ENCODE measurements at regions not wholly inside any gene's neighbourhood (a gene's known extent, or its start where the extent isn't known, plus 50 kb on each side); places are given as distances from the start of the nearest gene placed in this dataset.

DNA sequence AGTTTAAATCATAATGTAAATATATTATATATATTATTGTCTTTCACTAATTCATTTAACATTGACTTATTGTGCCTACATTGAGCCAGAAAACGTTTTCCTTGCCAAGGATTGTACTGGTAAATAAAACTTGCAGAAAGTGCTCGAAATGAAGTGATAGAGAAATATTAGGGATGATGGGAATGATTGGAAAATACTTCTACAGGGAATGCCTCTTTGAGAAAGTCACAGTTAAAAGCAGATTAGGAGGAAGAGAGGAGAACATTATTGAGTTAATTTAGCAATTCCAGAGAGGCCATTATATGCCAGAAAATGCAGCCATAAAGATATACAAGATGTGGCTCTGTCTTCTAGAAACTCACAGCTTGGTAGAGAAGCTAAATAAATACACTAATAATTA lies 560.0 kb upstream of the KCNMB2 start:
- TF ChIP-seq POLR2A (IDR thresholded peaks at IDR 0.05) (no peak), POLR2AphosphoS5 (IDR thresholded peaks at IDR 0.05) (no peak), EP300 (IDR thresholded peaks at IDR 0.05) (no peak)
- TF ChIP-seq, protein P1, sequence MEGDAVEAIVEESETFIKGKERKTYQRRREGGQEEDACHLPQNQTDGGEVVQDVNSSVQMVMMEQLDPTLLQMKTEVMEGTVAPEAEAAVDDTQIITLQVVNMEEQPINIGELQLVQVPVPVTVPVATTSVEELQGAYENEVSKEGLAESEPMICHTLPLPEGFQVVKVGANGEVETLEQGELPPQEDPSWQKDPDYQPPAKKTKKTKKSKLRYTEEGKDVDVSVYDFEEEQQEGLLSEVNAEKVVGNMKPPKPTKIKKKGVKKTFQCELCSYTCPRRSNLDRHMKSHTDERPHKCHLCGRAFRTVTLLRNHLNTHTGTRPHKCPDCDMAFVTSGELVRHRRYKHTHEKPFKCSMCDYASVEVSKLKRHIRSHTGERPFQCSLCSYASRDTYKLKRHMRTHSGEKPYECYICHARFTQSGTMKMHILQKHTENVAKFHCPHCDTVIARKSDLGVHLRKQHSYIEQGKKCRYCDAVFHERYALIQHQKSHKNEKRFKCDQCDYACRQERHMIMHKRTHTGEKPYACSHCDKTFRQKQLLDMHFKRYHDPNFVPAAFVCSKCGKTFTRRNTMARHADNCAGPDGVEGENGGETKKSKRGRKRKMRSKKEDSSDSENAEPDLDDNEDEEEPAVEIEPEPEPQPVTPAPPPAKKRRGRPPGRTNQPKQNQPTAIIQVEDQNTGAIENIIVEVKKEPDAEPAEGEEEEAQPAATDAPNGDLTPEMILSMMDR (IDR thresholded peaks at IDR 0.05), result no peak
- 64% methylated on average over 2 of the region's 2 CpGs for WGBS
- H3K4me1 ChIP-seq, result no peaks in the 10 kb centered on the region

DNA sequence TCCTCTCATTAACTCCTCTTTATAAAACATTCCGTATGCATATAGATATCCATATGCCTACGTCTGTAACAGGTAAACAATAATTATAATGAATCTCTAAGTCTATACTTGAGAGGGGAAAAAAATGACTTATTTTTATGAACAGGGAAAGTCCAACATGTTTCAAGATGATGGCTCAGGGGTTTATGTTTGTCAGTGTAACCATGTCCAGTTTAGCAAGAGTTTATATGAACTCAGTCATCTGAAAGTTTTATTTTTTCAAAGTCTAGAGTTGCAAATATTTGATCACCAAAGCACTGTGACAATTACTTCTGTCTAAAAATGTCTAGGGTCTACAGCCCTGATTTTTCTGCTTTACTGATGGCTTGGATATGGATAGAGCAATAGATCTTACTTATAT lies 559.4 kb upstream of the KCNMB2 start:
- no peak for DNase-seq (ENCODE audit: low spot score in 2 of 2)
- TF ChIP-seq, protein P1 (IDR thresholded peaks at IDR 0.05), result no peak
- no peak for TF ChIP-seq POLR2A (IDR thresholded peaks at IDR 0.05)
- no peak for TF ChIP-seq EP300 (IDR thresholded peaks at IDR 0.05)
- TF ChIP-seq POLR2AphosphoS5 (IDR thresholded peaks at IDR 0.05), result no peak
- no peak overlapping the region for H3K4me3 ChIP-seq
- no peaks in the 10 kb centered on the region for H3K4me1 ChIP-seq
- no peaks in the 10 kb centered on the region for H3K9me3 ChIP-seq
- H3K36me3 ChIP-seq, result no peaks in the 10 kb centered on the region
- 97% methylated on average over 2 of the region's 2 CpGs for WGBS
- H3K27ac ChIP-seq, result no peak overlapping the region
- no peaks in the 10 kb centered on the region for H3K27me3 ChIP-seq

More for the DNA sequence above, 560.0 kb upstream of the KCNMB2 start:
- H3K4me3 ChIP-seq, result no peak overlapping the region
- H3K36me3 ChIP-seq, result no peaks in the 10 kb centered on the region
- H3K27me3 ChIP-seq, result no peaks in the 10 kb centered on the region
- DNase-seq (ENCODE audit: low spot score in 2 of 2), result no peak
- no peaks in the 10 kb centered on the region for H3K9me3 ChIP-seq
- no peak overlapping the region for H3K27ac ChIP-seq

DNA sequence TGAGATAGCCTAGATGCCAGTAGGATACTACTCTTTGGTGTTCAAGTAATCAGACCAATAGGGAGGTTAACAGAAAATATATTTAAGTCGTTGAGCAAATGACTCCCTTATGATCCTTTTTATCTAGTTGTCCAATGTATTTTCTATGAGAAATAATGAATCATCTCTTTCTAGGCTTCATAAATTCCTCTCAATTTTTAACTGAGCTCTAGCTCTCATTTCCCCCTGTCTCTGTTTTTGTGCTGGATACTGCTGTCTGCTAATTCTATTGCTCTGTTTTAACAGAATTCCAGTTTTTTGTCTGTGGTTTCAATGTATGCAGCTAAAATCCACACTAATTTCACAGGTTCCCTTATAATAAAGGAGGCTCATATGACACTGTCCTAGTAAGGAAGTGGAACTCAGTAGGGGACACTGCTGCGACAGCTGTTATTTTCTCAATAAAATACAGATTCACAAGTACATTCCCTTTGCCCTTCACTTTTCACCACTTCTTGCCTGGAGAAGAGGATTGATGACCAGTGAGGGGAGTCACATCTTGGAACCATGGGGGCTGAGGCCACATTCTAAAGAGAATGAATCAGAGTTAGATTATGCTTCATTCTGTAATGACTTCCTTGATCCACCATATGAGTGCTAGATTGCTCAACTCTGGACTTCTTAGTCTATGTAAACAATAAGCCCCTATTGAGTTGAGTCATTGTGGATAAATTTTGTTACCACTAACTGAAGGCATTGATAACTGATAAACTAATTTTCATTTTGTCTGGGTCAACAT lies 558.7 kb upstream of the KCNMB2 start:
- Histone ChIP-seq H3K4me1 (no peaks in the 10 kb centered on the region), H3K9me3 (no peaks in the 10 kb centered on the region), H3K4me3 (no peak overlapping the region), H3K36me3 (no peaks in the 10 kb centered on the region), H3K27me3 (no peaks in the 10 kb centered on the region), H3K27ac (no peak overlapping the region)
- TF ChIP-seq POLR2A (IDR thresholded peaks at IDR 0.05), result no peak
- TF ChIP-seq, protein P1 (IDR thresholded peaks at IDR 0.05), result no peak
- TF ChIP-seq EP300 (IDR thresholded peaks at IDR 0.05), result no peak
- no peak for TF ChIP-seq POLR2AphosphoS5 (IDR thresholded peaks at IDR 0.05)
- WGBS, result 80% methylated on average over 2 of the region's 2 CpGs
- DNase-seq (ENCODE audit: low spot score in 2 of 2), result no peak

DNA sequence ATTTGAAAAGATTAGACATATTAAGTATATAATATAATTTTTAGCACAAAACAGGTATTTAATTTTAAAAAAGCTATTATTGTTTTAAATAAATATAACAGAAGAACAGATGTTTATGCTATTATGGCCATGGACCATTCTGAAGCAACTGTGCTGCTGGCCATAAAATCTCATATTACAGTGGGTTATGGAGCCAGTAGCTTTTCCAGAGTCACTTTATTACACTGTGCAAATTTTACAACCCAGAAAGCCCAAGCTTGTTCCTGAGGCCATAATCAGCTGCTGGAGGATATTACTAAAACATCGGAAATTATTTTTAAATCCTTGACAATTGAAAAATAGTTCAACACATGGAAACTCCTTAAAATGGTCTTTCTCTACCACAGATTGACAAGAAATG lies 557.3 kb upstream of the KCNMB2 start:
- 94% methylated on average over 1 of the region's 1 CpG for WGBS
- Histone ChIP-seq H3K27ac (no peak overlapping the region), H3K27me3 (no peaks in the 10 kb centered on the region), H3K9me3 (no peaks in the 10 kb centered on the region), H3K4me1 (no peaks in the 10 kb centered on the region), H3K4me3 (no peak overlapping the region), H3K36me3 (no peaks in the 10 kb centered on the region)
- TF ChIP-seq, protein P1 (IDR thresholded peaks at IDR 0.05), result no peak
- TF ChIP-seq POLR2A (IDR thresholded peaks at IDR 0.05) (no peak), POLR2AphosphoS5 (IDR thresholded peaks at IDR 0.05) (no peak), EP300 (IDR thresholded peaks at IDR 0.05) (no peak)
- DNase-seq (ENCODE audit: low spot score in 2 of 2), result no peak

DNA sequence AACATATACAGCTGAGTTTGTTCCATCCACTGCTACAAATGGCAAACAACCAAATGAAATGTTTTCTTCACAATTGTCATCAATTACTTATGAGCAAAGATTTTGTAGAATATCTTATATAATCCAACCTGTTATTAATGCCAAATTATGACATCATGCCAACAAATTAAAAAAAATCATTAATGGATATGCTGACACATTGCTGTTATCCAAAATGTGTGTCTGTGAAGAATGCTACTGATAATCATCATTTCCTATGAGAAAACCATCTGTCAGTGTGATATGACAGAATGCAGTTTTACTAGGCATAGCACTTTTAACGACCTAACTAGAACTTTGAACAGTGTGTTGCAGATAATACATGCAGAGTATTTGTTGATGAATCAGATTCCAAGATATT lies 556.5 kb upstream of the KCNMB2 start:
- 27% methylated on average over 1 of the region's 1 CpG for WGBS

More for the DNA sequence above, 556.5 kb upstream of the KCNMB2 start:
- Histone ChIP-seq H3K9me3 (no peaks in the 10 kb centered on the region), H3K36me3 (no peaks in the 10 kb centered on the region), H3K27me3 (no peaks in the 10 kb centered on the region), H3K27ac (no peak overlapping the region), H3K4me1 (no peaks in the 10 kb centered on the region), H3K4me3 (no peak overlapping the region)
- TF ChIP-seq POLR2A (IDR thresholded peaks at IDR 0.05) (no peak), EP300 (IDR thresholded peaks at IDR 0.05) (no peak), POLR2AphosphoS5 (IDR thresholded peaks at IDR 0.05) (no peak)
- TF ChIP-seq, protein P1 (IDR thresholded peaks at IDR 0.05), result no peak
- no peak for DNase-seq (ENCODE audit: low spot score in 2 of 2)
